GM19025 (cell line): ENCODE measurements at regions not wholly inside any gene's neighbourhood (a gene's known extent, or its start where the extent isn't known, plus 50 kb on each side); places are given as distances from the start of the nearest gene placed in this dataset.
"Not testable (repeated sequence)": the region's sequence is repeated elsewhere in the genome, so short reads cannot be mapped to it uniquely, and the experiment has no call there.

Experiments
- ATAC-seq: cut with Tn5 transposase; IDR thresholded peaks from one replicate; pipeline ENCODE4 v1.9.1; 2021; ENCODE audit warnings: mild to moderate bottlenecking, low read depth, moderate library complexity; ENCODE audit not compliant: unreplicated experiment

- no peak for ATAC-seq
Observed at GRCh38 chr12:47382305-47382704, 302.5 kb upstream of the AMIGO2 start.

DNA sequence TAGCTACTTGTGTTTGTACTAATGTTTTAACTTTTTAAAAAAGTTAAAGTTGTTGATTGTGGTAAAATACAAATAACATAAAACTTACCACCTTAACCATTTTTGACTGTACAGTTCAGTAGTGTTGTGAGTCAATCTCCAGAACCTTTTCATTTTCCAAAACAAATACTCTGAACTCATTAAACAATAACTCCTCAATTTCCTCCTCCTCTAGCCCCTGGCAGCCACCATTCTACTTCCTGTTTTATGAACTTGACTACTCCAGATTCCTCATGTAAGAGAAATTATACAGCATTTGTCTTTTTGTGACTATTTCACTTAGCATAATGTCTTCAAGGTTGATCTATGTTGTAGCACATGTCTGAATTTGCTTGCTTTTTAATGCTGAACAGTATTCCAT lies 299.1 kb upstream of the AMIGO2 start:
- ATAC-seq: no peak

GRCh38 chr12:47378222-47378582 lies 298.4 kb upstream of the AMIGO2 start:
- ATAC-seq: no peak

- no peak for ATAC-seq
Observed at GRCh38 chr12:47377414-47378221, 297.9 kb upstream of the AMIGO2 start.

DNA sequence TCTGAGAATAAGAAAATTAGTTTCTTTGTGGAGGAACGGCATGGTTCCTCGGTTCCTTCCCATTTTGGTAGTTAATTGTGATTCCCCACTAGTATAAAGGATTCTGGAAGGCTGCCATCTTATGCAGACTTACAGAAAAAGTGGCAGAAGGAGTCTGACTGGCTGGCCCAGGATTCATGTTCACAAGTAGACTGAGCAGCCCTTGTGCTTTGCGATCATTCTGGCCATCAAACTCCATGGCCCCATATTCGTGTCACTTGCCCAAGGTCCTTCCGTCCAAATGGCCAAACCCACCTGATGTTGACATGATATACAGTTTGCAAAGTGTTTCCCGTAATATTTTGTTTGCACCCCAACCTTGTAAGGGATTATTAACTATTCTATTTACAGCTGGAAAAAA lies 297.2 kb upstream of the AMIGO2 start:
- ATAC-seq: no peak

GRCh38 chr12:47373554-47374150 lies 293.9 kb upstream of the AMIGO2 start:
- no peak for ATAC-seq

- no peak for ATAC-seq
Observed at GRCh38 chr12:47370421-47370820, 290.7 kb upstream of the AMIGO2 start.

DNA sequence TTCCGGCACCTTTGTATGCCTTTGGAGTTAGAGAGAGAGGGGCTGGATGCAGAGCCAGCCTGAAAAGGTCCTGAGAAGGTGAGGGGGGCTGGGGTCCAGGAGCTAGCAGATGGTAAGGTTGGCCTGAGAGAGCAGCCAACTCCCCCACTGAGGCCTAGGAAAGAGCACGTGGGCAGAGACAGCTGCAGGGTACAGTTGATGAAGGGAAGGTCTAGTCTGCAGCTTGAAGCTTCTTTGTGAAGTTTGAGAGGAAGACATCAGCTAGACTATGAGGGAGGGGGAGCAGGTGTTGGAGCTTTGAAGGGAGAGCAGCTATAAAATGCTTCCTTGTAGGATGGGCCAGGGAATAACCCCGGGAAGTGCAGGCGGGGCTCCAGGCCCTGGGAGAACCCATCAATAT lies 289.3 kb upstream of the AMIGO2 start:
- ATAC-seq: no peak

GRCh38 chr12:47367912-47368537 lies 288.3 kb upstream of the AMIGO2 start:
- no peak for ATAC-seq

- ATAC-seq: no peak
Observed at GRCh38 chr12:47366579-47366978, 286.8 kb upstream of the AMIGO2 start.

- no peak for ATAC-seq
Observed at GRCh38 chr12:47366157-47366556, 286.4 kb upstream of the AMIGO2 start.

DNA sequence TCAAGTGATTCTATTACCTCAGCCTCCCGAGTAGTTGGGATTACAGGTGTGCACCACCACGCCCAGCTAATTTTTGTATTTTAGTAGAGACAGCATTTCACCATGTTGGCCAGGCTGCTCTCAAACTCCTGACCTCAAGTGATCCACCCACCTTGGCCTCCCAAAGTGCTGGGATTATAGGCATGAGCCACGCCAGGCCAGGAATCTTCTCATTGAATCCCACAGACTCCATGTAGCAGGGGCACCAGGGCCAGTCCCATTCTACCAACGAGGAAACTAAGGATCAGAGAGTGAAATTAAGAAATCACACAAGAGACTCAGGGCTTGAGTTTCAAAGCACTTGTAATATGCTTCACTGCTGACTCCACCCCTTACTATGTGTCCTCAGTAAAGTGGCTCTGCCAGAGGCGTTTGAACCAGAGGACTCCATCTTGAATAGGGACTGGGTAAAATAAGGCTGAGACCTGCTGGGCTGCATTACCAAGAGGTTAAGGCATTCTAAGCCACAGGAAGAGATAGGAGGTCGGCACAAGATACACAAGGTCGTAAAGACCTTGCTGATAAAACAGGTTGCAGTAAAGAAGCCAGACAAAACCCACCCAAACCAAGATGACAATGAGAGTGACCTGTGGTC lies 285.8 kb upstream of the AMIGO2 start:
- not testable (repeated sequence) for ATAC-seq

- ATAC-seq: no peak
Observed at GRCh38 chr12:47364261-47364660, 284.5 kb upstream of the AMIGO2 start.

DNA sequence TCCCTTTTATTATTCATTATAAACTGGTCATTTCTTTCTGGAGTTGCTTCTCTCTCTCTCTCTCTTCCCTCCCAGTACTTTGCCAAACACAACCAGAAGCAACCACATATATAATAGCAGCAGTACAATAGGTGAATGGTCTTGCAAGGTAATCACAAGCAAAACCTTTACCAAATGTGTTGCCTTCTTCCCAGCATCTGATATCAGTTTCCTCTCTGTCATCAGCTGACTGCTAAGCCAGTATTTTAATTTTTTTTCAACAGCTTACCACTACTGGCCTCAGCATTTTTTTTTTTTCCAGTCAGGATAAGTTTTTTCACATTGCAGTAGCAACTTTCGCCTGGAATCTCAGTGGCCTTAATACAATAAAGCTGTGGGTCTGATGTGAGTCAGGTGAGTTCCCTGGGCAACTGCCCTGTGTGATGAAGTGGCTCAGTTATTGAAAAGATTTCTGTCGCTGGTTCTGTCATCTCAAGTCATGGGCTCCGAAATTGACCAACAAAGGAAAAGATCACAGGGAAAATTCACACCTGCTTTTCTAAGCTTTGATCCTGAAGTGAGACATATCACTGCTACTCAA lies 282.5 kb upstream of the AMIGO2 start:
- ATAC-seq: no peak

- ATAC-seq: peak; percentile 81
Observed at GRCh38 chr12:47361389-47362021, 281.7 kb upstream of the AMIGO2 start.

DNA sequence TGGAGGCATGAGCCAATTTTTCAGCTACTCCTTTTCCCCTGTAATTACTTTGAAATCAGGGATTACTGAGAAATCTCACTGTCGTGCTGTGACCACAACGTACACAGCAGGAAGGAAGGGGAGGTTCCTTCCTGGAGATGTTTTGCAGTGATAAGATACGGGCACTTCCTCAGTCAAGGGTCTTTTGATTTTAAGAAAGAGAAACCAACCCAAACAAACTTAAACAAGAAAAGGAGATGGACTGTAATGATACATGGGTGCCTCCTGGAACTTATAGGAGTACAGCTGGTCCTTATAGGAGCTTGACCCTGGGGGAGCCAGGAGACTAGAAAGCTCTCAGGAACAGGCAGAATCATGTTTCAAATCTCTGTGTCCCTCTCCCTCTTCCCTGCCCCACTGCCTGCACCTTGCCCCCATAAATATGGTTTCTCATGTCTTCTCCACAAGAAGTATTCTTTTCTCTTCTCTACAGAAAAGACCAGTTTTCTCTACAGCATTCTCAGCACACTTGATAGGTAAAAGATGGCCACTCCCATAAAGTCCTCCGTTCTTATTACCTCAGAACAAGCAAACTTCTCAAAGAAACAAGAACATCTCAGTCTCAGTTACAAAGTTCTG lies 281.1 kb upstream of the AMIGO2 start:
- ATAC-seq: peak; percentile 22

GRCh38 chr12:47360093-47360480 lies 280.3 kb upstream of the AMIGO2 start:
- no peak for ATAC-seq

DNA sequence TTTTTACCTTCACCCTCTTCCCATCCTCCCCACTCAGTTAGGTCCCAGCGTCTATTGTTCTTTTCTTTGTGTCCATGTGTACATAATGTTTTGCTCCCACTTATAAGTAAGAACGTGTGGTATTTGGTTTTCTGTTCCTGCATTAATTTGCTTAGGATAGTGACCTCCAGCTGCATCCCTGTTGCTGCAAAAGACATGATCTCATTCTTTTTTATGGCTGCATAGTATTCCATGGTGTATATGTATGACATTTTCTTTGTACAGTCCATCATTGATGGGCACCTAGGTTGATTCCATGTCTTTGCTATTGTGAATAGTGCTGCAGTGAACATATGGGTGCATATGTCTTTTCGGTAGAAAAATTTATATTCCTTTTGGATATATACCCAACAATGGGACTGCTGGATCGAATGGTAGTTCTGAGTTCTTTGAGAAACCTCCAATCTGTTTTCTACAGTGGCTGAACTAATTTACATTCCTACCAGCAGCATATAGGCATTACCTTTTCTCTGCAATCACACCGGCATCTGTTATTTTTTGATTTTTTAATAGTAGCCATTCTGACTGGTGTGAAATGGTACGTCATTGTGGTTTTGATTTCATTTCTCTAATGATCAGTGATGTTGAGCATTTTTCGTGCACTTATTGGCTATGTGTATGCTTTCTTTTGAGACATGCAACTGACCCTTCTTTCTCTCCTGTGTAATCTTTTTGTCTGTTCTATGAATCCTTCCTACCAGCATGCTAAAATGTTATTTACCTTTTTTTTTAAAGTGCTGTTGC lies 279.7 kb upstream of the AMIGO2 start:
- no peak for ATAC-seq

DNA sequence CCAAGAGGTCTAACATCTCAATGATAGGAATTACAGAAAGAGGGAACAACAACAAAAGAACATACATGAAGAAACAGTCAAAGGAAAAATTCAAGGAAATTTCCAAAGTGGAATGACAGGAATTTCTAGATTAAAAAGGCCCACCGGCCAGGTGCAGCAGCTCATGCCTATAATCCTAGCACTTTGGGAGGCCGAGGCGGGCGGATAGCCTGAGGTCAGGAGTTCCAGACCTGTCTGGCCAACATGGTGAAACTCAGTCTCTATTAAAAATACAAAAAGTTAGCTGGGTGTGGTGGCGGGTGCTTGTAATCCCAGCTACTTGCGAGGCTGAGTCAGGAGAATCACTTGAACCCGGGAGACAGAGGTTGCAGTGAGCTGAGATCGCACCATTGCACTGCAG lies 277.2 kb upstream of the AMIGO2 start:
- ATAC-seq: not testable (repeated sequence)
